Kidney (tissue), 13 donors: ENCODE measurements at regions not wholly inside any gene's neighbourhood (a gene's known extent, or its start where the extent isn't known, plus 50 kb on each side); places are given as distances from the start of the nearest gene placed in this dataset.

Source experiments
- DNase-seq, 5 donors: peaks; one replicate each; pipeline ENCODE4 v3.0.0-alpha.2; 2013 to 2020
- FAIRE-seq: peaks from 2 replicates; lab custom pipeline; 2012; peaks lifted over from hg19 to GRCh38; lab: Jason Lieb, UNC
- H3K27ac ChIP-seq, 2 donors: one replicate each; pipeline ENCODE4 v1.7.0; 2013; ENCODE audit warnings: low read depth in 2 of 2, low read length in 2 of 2, inconsistent platforms in 1 of 2
- H3K27me3 ChIP-seq: one replicate; pipeline ENCODE4 v1.7.1; 2013; ENCODE audit warnings: low read length, inconsistent platforms; ENCODE audit not compliant: control insufficient read depth, insufficient read depth
- H3K36me3 ChIP-seq, 3 donors: one replicate each; pipeline versions ENCODE4 v1.7.0 to v1.7.1; 2013; ENCODE audit warnings: low read length in 3 of 3, control low read depth in 1 of 3, inconsistent platforms in 1 of 3; ENCODE audit not compliant: insufficient read depth in 3 of 3, control insufficient read depth in 2 of 3
- H3K4me1 ChIP-seq, 3 donors: one replicate each; pipeline versions ENCODE4 v1.7.0 to v1.7.1; 2013; ENCODE audit warnings: low read length in 3 of 3, inconsistent platforms in 1 of 3, low read depth in 1 of 3; ENCODE audit not compliant: control insufficient read depth in 2 of 3, insufficient read depth in 2 of 3
- H3K4me3 ChIP-seq, 3 donors: one replicate each; pipeline versions ENCODE4 v1.7.0 to v1.8.1; 2013; ENCODE audit warnings: low read length in 3 of 3, control low read depth in 1 of 3, inconsistent platforms in 1 of 3
- H3K9ac ChIP-seq, 3 donors: one replicate each; pipeline versions ENCODE4 v1.7.0 to v1.7.1; 2013; ENCODE audit warnings: low read length in 3 of 3, control low read depth in 1 of 3, inconsistent platforms in 1 of 3
- H3K9me3 ChIP-seq, 3 donors: one replicate each; pipeline versions ENCODE4 v1.7.0 to v1.7.1; 2013; ENCODE audit warnings: low read length in 3 of 3, control low read depth in 1 of 3, inconsistent platforms in 1 of 3; ENCODE audit not compliant: control insufficient read depth in 2 of 3, insufficient read depth in 1 of 3
- CTCF ChIP-seq: IDR thresholded peaks from 3 replicates; pipeline ENCODE4 v1.5.1; 2012; ENCODE audit warnings: mild to moderate bottlenecking, moderate library complexity, borderline replicate concordance; ENCODE audit not compliant: insufficient read depth; ENCODE audit errors: extremely low read depth
- intact Hi-C: fragments of 100-400 bp; cut with DNase I; formaldehyde crosslinking; loops from one replicate; pipeline ENCODE4 v1.11.1; 2022
- donor health status: control.
- donor health status: control.
- donor health status: control.
- donor health status: control.
- donor health status: control.
- donor health status: DM: yes; HTN: yes; CAD: no.
- donor health status: Normal renal cell carcinoma (clear cell type).

GRCh38 chr12:23415180-23415579 lies 534.3 kb downstream of the SOX5 start:
- DNase-seq (no peak), FAIRE-seq (no peak)
- no peaks in the 10 kb centered on the region for H3K27me3 ChIP-seq
- H3K27ac ChIP-seq: no peak overlapping the region
- no peak overlapping the region for H3K9ac ChIP-seq
- intact Hi-C loops: no loop called here
- H3K4me1 ChIP-seq: no peaks in the 10 kb centered on the region
- no peak overlapping the region for H3K4me3 ChIP-seq
- no peak for TF ChIP-seq CTCF
- H3K36me3 ChIP-seq: no peaks in the 10 kb centered on the region
- H3K9me3 ChIP-seq: no peaks in the 10 kb centered on the region

- Histone ChIP-seq H3K27ac (no peak overlapping the region), H3K36me3 (no peaks in the 10 kb centered on the region), H3K27me3 (no peaks in the 10 kb centered on the region), H3K9ac (no peak overlapping the region), H3K4me1 (no peaks in the 10 kb centered on the region), H3K4me3 (no peak overlapping the region), H3K9me3 (no peaks in the 10 kb centered on the region)
- no peak for TF ChIP-seq CTCF
- FAIRE-seq (no peak), DNase-seq (no peak)
- intact Hi-C loops: no loop called here
These were observed 527.9 kb downstream of the SOX5 start for GRCh38 chr12:23421556-23421955.

- intact Hi-C loops: no loop called here
- no peak for FAIRE-seq
- no peaks in the 10 kb centered on the region for H3K4me1 ChIP-seq
These were observed 526.3 kb downstream of the SOX5 start for GRCh38 chr12:23423097-23423687.

More at GRCh38 chr12:23423097-23423687, 526.3 kb downstream of the SOX5 start:
- H3K36me3 ChIP-seq: no peaks in the 10 kb centered on the region
- H3K27me3 ChIP-seq: no peaks in the 10 kb centered on the region
- no peak for DNase-seq
- no peaks in the 10 kb centered on the region for H3K9me3 ChIP-seq
- no peak overlapping the region for H3K27ac ChIP-seq
- H3K9ac ChIP-seq: no peak overlapping the region
- no peak overlapping the region for H3K4me3 ChIP-seq
- no peak for TF ChIP-seq CTCF
